LoVo (cell line): ENCODE measurements at regions not wholly inside any gene's neighbourhood (a gene's known extent, or its start where the extent isn't known, plus 50 kb on each side); places are given as distances from the start of the nearest gene placed in this dataset.

ENCODE experiments used
- DNase-seq: peaks from one replicate; pipeline ENCODE4 v3.0.0-alpha.2; 2016; ENCODE audit warnings: low spot score

GRCh38 chr13:104436555-104436954 is 1370.3 kb upstream of the SLC10A2 start:
- DNase-seq: no peak

DNA sequence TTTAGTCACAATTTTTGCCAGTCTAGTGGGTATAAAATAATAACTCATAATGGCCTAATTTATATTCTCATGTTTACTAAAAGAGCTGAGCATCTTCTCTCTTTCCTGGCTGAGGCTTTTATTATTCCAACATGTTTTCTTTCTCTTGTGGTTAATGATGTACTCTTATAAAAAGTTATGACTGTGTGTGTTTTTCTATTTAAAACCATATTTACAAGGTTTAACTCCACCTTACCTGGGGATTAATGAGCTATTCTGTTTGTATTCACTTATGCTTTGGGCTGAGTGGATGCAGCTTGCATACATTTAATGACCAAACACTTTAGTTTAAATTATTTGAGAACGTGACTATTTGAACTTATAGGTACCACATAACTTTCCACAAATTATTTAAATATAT is 1365.7 kb upstream of the SLC10A2 start:
- DNase-seq: no peak

- no peak for DNase-seq
These were observed 1360.2 kb upstream of the SLC10A2 start for GRCh38 chr13:104426435-104426834.

DNA sequence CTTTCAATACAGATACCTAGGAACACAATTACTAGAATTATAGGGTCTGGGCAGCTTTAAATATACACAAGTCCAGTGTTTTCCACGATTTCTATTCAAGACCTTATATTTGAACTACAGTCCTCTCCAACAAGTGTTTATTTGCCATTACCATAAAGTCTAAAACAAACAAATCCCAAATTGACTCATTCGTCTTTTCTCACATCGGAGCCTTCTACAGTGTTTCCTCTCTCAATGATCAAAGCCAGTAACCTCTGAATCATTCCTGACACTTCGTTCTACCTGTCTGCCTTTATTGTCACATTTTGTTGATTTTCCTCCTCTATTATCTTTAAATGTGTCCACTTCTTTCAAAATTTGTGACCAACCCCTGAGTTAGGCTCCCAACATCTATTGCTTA is 1356.5 kb upstream of the SLC10A2 start:
- no peak for DNase-seq

- DNase-seq: no peak
These were observed 1350.8 kb upstream of the SLC10A2 start for GRCh38 chr13:104416973-104417372.

GRCh38 chr13:104414771-104415170 is 1348.6 kb upstream of the SLC10A2 start:
- no peak for DNase-seq

GRCh38 chr13:104414181-104414580 is 1348.0 kb upstream of the SLC10A2 start:
- DNase-seq: no peak

GRCh38 chr13:104411141-104411765 is 1345.0 kb upstream of the SLC10A2 start:
- DNase-seq: no peak

DNA sequence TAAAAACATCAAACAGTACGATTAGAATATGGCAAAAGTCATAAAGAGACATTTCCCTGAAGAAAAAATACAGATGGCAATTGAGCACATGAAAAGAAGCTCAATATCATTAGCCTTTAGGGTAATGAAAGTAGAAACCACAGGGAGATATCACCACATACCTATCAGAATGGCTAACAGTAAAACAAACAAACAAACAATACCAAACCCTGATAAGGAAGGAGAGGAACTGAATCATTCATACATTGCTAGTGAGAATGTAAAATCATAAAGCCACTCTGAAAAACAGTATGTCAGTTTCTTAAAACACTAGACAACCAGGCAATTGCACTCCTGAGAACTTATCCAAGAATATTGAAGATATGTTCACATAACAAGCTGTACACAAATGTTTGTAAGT is 1342.5 kb upstream of the SLC10A2 start:
- DNase-seq: no peak

DNA sequence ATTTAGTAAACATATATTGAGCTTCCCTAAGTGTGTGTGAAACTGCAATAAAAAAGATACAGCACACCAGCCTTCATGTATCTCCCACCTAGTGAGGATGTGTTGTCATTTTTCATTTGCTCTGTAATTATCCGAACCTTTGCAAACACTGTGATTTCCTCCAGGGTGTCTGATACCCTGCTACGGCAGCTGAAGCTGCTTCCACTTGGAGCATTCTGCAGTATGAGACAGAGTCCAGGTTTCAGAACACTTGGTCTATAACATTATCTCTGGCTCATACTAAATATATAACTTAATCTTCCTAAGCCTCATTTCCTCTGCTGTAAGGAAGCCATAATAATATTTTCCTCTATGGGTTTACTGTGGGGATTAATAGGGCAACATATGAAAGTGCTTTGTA is 1338.1 kb upstream of the SLC10A2 start:
- no peak for DNase-seq

GRCh38 chr13:104389691-104390090 is 1323.5 kb upstream of the SLC10A2 start:
- DNase-seq: no peak

DNA sequence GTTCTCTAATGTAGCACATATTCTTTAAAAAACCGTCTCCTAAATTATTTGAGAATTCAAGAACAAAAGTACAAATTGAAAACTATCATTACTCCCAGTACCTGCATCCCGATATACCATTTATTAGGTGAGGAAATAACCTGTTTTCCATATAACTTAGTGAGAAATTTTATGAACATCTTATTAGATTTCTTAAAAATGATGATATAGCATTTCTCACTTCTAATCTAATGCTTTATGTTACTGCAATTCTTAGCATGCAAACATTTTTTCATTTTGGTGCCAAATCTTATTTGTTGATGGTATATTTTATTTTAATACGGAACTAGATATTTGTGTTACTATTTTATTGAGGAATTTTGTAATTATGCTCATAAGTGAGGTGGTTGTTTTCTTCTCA is 1321.3 kb upstream of the SLC10A2 start:
- no peak for DNase-seq

DNA sequence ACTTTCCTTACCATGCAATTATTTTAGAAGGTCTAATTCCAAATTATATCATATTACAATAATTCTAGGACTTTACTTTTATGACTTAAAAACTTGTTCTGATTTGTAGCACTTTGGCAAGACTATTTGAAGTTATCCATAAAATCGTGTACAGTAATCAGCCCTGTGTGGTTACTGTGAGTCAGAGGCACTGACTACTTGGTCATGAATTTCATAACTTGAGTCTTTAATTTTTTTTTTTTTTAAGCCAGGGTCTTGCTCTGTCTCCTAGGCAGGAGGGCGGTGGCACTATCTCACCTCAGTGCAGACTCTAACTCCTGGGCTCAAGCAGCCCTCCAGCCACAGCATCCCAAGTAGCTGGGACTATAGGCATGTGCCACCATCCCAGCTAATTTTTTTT is 1319.2 kb upstream of the SLC10A2 start:
- no peak for DNase-seq

DNA sequence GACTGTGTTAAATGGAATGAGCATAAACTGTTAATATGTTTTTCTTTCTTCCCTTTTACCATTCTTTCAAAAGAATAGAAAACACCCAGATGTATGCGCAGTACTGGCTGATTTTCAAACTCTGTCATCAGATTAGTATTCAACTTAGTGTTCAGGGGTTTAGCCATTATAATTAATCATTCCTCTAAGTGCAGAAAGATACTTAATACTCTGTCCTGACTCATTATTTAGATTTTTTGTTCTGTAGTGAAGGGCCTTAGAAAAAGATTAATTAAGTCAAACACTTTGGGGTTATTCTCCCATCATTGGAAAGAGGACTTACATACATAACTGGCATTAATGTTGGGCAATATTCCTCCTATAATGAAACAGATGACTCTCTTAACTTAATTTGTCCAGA is 1316.7 kb upstream of the SLC10A2 start:
- DNase-seq: no peak

DNA sequence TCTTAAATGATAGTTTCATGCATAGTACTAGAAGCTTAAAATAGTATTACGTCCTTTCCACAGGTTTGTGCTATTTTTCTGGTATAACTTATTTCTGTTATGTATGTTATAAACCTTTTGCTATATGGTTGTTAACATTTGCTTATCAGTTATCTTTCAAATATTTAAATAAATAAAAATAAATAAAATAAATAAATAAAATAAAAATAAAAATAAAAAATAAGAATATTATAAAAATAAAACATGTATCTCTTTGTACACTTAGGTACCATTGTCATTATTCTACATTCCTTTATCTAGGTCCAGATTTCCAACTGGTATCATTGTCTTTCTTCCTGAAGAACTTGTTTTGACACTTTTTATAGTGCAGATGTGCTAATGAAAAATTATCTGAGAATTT is 1310.4 kb upstream of the SLC10A2 start:
- DNase-seq: no peak

DNA sequence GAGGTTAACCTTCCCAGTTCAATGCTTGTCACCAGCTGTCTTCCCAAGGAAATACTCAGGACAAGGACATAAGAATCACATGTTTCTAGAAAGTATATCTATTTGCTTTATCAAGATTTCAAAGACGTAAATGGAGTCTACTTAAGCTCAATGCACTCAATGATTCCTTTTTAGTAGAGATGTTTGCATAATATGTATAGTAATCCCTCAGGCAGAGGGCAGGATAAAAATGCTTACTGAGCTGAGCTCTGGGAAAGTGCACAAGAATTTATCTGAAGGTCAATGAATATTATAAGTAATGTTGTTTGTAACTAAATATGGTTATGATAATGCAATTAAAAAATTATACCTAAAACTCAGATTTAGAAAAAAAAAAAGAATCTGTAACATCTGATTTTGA is 1309.4 kb upstream of the SLC10A2 start:
- no peak for DNase-seq

DNA sequence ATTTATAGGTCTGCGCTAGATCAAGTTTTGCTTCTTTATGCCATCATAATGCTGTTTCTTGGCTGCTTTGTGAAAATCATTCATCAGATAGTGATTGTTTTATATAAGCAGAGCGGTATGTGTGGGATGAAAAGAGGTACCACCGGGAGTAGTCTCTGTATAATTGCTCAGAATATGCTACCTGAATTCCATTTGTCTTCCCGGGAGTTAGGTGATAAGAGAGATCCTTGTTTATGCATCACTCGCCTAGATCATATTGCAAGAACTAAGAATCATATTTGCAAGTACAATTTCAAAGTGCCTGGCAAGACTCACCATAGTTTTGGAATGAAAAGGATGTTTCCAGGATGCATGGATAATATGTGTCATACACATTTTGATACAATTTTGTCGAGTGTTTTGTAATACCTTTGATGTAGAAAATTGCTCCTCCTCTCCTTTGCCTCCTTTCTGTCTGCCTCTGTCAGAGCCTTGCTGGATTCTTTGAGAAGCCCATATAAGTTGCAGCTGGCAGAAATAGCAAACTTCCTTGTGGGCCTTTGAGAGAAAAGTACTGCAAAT is 1306.0 kb upstream of the SLC10A2 start:
- no peak for DNase-seq

DNA sequence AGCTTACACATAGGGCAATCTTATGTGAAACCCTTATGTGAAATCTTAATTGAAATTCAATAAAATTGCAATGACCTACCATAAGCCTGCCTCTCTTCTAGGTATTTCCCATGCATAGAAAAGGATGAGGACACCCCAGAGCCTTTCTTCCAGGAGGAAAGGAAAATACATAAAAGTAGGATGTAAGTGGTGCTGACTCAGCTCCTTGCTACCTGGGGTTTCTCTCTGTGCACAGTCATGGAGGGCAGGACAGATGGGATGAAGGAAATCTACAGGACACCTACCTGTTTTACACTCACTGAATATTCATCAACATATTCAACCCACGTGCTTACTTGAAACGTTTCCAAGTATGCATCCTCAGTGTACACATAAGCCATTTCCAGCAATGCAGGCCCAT is 1299.2 kb upstream of the SLC10A2 start:
- no peak for DNase-seq

- DNase-seq: no peak
These were observed 1291.6 kb upstream of the SLC10A2 start for GRCh38 chr13:104357672-104358354.

DNA sequence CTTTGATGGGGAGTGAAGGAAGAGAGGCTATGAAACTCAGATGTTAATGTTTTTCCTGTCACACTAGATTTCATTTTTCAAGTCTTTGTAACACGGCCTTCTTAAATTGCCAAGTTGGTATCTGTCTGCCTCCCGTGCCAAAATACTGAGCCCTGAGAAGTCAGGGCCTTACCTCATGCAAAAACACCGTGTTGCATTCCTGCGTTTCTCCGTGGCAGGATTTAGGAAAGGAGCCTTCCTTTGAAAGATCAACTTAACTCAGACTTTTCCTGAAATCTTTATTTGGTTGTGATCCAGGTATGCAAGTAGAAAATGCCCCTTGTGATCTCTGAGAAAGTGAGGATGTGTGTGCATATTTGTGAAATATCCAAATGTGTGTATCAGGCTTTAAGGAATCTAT is 1291.0 kb upstream of the SLC10A2 start:
- no peak for DNase-seq

- no peak for DNase-seq
These were observed 1288.9 kb upstream of the SLC10A2 start for GRCh38 chr13:104355041-104355670.

- no peak for DNase-seq
These were observed 1261.0 kb upstream of the SLC10A2 start for GRCh38 chr13:104327211-104327610.

DNA sequence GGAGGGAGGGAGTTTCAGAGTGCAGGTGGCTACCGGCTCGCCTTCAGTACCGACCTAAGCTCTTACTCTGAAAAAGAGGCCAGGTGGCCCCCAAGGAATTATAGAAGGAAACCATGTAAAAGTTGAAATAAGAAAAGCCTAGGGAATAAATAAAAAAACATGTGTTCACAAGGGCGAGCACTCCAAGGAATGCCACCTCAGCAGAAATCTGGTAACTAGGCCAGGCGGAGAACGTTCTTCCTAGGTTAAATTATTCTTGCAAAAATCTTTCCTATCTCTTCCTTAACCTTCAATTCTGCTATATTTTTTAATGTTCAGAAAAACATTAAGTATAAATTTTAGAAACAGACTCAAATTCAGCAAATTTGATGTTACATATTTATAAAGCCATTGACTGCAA is 1260.3 kb upstream of the SLC10A2 start:
- no peak for DNase-seq
